OCI-LY1 (cell line): ENCODE measurements at regions not wholly inside any gene's neighbourhood (a gene's known extent, or its start where the extent isn't known, plus 50 kb on each side); places are given as distances from the start of the nearest gene placed in this dataset.

Source experiments
- H2AFZ ChIP-seq: fragments of 200-600 bp; sonication (generic), shearing (Covaris generic); 2 replicates; pipeline ENCODE4 v1.6.0; 2014; ENCODE audit warnings: antibody characterized with exemption, mild to moderate bottlenecking, low read length
- H3F3A ChIP-seq: fragments of 200-600 bp; sonication (generic), shearing (Covaris generic); 2 replicates; pipeline ENCODE4 v1.6.0; 2014; ENCODE audit warnings: mild to moderate bottlenecking, antibody characterized with exemption, low read length, moderate library complexity; ENCODE audit not compliant: insufficient read depth
- H3K27ac ChIP-seq: fragments of 200-600 bp; sonication (generic); 2 replicates; pipeline ENCODE4 v1.5.1; 2014; ENCODE audit warnings: low read length, mixed run types, mild to moderate bottlenecking, low read depth; ENCODE audit not compliant: poor library complexity, severe bottlenecking
- H3K27me3 ChIP-seq: fragments of 200-600 bp; sonication (generic); 2 replicates; pipeline ENCODE4 v1.6.0; 2014; ENCODE audit warnings: antibody characterized with exemption, mild to moderate bottlenecking, low read length, moderate library complexity; ENCODE audit not compliant: insufficient read depth
- H3K36me3 ChIP-seq: fragments of 200-600 bp; sonication (generic); 2 replicates; pipeline ENCODE4 v1.6.1; 2014; ENCODE audit warnings: mild to moderate bottlenecking, antibody characterized with exemption, low read length, moderate library complexity, mixed read lengths; ENCODE audit not compliant: insufficient read depth
- H3K4me1 ChIP-seq: fragments of 200-600 bp; sonication (generic); 2 replicates; pipeline ENCODE4 v1.5.1; 2014; ENCODE audit warnings: mild to moderate bottlenecking, low read length, moderate library complexity; ENCODE audit not compliant: insufficient read depth, severe bottlenecking
- H3K4me2 ChIP-seq: fragments of 200-600 bp; sonication (generic), shearing (Covaris generic); 2 replicates; pipeline ENCODE4 v1.6.1; 2014; ENCODE audit warnings: low read length
- H3K4me3 ChIP-seq: fragments of 200-600 bp; sonication (generic); 2 replicates; pipeline ENCODE4 v1.5.1; 2014; ENCODE audit warnings: low read length, low read depth, mild to moderate bottlenecking, mixed read lengths; ENCODE audit not compliant: poor library complexity, severe bottlenecking
- H3K79me2 ChIP-seq: fragments of 200-600 bp; shearing (Covaris generic); 2 replicates; pipeline ENCODE4 v1.6.1; 2016; ENCODE audit warnings: mixed run types, low read length, mixed read lengths; ENCODE audit not compliant: insufficient read depth
- H3K9ac ChIP-seq: fragments of 200-600 bp; sonication (generic), shearing (Covaris generic); 2 replicates; pipeline ENCODE4 v1.6.1; 2014; ENCODE audit warnings: mild to moderate bottlenecking, low read length, mixed read lengths
- H3K9me2 ChIP-seq: fragments of 200-600 bp; sonication (generic), shearing (Covaris generic); 2 replicates; pipeline ENCODE4 v1.6.1; 2014; ENCODE audit warnings: low read depth, mild to moderate bottlenecking, low read length, mixed read lengths
- H3K9me3 ChIP-seq: fragments of 200-600 bp; shearing (Covaris generic); 2 replicates; pipeline ENCODE4 v1.6.1; 2014; ENCODE audit warnings: low read length, mixed read lengths
- H4K20me1 ChIP-seq: fragments of 200-600 bp; sonication (generic), shearing (Covaris generic); 2 replicates; pipeline ENCODE4 v1.6.0; 2016; ENCODE audit warnings: mild to moderate bottlenecking, low read length; ENCODE audit not compliant: insufficient read depth
- CTCF ChIP-seq: fragments of 200-600 bp; sonication (generic), shearing (Covaris generic); IDR thresholded peaks from 2 replicates; pipeline ENCODE4 v1.5.1; 2017; ENCODE audit warnings: mild to moderate bottlenecking, antibody characterized with exemption, low read length, moderate library complexity, mixed read lengths
- EZH2 ChIP-seq: fragments of 200-600 bp; sonication (generic), shearing (Covaris generic); IDR thresholded peaks from 2 replicates; pipeline ENCODE4 v1.8.0; 2017; ENCODE audit warnings: borderline replicate concordance, mixed run types, mild to moderate bottlenecking, antibody characterized with exemption, low read length, moderate library complexity, mixed read lengths

DNA sequence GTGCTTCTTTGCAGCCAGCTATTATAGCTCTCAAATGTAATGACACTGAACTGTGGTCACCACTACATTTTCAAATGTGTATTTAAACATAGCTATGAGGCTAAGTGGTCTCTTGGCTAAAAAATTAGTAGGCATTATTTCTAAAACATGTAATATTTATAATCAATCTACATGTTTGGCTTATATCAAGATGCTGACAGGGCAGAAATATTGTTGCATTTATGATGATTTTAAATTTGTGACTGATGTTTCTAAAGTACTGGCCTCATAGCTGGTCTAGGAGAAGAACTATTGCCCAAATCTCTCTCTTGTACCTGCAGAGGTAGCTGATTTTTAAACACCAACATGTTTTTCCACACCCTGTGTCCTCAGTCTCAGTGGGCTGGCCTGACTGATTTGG is 298.2 kb downstream of the PAX1 start:
- H4K20me1 ChIP-seq: no peaks in the 10 kb centered on the region
- no peaks in the 10 kb centered on the region for H3K36me3 ChIP-seq
- H3K4me2 ChIP-seq: no peak overlapping the region
- no peak overlapping the region for H3K9ac ChIP-seq
- H3K79me2 ChIP-seq: no peaks in the 10 kb centered on the region
- H3K9me2 ChIP-seq: no peaks in the 10 kb centered on the region
- no peaks in the 10 kb centered on the region for H3K9me3 ChIP-seq
- H3F3A ChIP-seq: no peaks in the 10 kb centered on the region
- H3K4me1 ChIP-seq: no peaks in the 10 kb centered on the region
- no peak overlapping the region for H2AFZ ChIP-seq
- no peak overlapping the region for H3K4me3 ChIP-seq
- no peak overlapping the region for H3K27ac ChIP-seq
- no peaks in the 10 kb centered on the region for H3K27me3 ChIP-seq
- TF ChIP-seq CTCF (no peak), EZH2 (no peak)

DNA sequence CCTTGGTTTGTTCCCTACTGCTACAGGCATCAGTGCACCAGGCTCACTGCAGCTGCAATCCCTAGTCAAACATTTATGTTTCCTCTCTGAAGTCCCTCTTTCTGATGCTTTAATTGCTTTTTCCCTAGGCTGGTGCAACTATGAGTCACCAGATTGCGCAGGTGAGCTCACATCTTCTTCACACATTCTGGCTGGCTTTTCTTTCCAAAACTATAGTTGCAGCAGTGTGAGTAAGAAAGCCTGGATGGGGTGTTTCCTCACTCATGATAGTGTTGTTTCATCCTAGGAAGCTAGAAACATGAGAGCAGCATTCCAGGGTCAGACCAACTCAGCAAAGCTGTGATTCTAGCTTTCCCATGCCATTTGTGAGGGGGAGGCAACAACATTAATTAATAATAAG is 296.4 kb downstream of the PAX1 start:
- Histone ChIP-seq H3K4me1 (no peaks in the 10 kb centered on the region), H3K27me3 (no peaks in the 10 kb centered on the region), H3K9me3 (no peaks in the 10 kb centered on the region), H3K79me2 (no peaks in the 10 kb centered on the region), H3K4me3 (no peak overlapping the region), H4K20me1 (no peaks in the 10 kb centered on the region), H3K9me2 (no peaks in the 10 kb centered on the region), H3K36me3 (no peaks in the 10 kb centered on the region), H3F3A (no peaks in the 10 kb centered on the region), H3K9ac (no peak overlapping the region), H3K4me2 (no peak overlapping the region), H3K27ac (no peak overlapping the region), H2AFZ (no peak overlapping the region)
- no peak for TF ChIP-seq CTCF
- no peak for TF ChIP-seq EZH2

DNA sequence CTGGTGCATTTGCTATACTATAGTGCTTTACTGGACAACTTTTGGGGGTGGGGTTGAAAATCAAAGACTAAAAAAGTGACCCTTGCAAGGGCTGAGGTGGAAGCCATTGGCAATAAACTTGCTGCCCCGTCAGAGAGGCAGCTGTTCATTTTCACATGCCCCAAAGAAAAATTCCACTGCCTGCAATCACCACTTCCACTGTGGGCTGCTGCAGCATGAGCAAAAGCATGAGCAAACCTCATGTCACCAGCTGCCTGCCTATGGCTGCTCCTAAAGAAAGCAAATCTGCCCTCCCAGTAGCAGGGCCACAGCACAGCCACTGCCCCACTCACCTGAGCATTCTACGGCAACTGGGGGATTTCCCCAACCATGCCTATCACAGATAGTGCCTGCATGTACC is 290.0 kb downstream of the PAX1 start:
- Histone ChIP-seq H3F3A (no peaks in the 10 kb centered on the region), H3K9me3 (no peaks in the 10 kb centered on the region), H3K4me1 (no peaks in the 10 kb centered on the region), H3K27ac (no peak overlapping the region), H4K20me1 (no peaks in the 10 kb centered on the region), H3K9me2 (no peaks in the 10 kb centered on the region), H2AFZ (no peak overlapping the region), H3K9ac (no peak overlapping the region), H3K4me3 (no peak overlapping the region), H3K27me3 (no peaks in the 10 kb centered on the region), H3K79me2 (no peaks in the 10 kb centered on the region), H3K36me3 (no peaks in the 10 kb centered on the region), H3K4me2 (no peak overlapping the region)
- no peak for TF ChIP-seq CTCF
- no peak for TF ChIP-seq EZH2
